Keratinocyte (primary cell): ENCODE measurements at regions not wholly inside any gene's neighbourhood (a gene's known extent, or its start where the extent isn't known, plus 50 kb on each side); places are given as distances from the start of the nearest gene placed in this dataset.

Experiments used
- DNase-seq: peaks from one replicate; pipeline ENCODE4 v3.0.0-alpha.2; 2011; ENCODE audit warnings: low read depth, missing footprints, low spot score
- FAIRE-seq: peaks from 2 replicates; lab custom pipeline; 2011; peaks lifted over from hg19 to GRCh38; lab: Jason Lieb, UNC
- H2AFZ ChIP-seq: 2 replicates; pipeline ENCODE4 v1.6.0; 2012; ENCODE audit warnings: low read length, control low read depth, inconsistent platforms; ENCODE audit not compliant: control insufficient read depth
- H3K27ac ChIP-seq: 2 replicates; pipeline ENCODE4 v1.5.1; 2011; ENCODE audit warnings: low read length; ENCODE audit not compliant: control insufficient read depth, insufficient read depth
- H3K27me3 ChIP-seq: 3 replicates; pipeline ENCODE4 v1.6.0; 2011; ENCODE audit warnings: low read length; ENCODE audit not compliant: control insufficient read depth, insufficient read depth; ENCODE audit errors: extremely low read depth
- H3K36me3 ChIP-seq, 2 experiments: 2 replicates in 1 of 2; 3 replicates in 1 of 2; pipeline ENCODE4 v1.5.1; 2011; ENCODE audit warnings: low read length in 2 of 2, mild to moderate bottlenecking in 1 of 2; ENCODE audit not compliant: control insufficient read depth in 2 of 2, insufficient read depth in 2 of 2; ENCODE audit errors: extremely low read depth in 1 of 2
- H3K4me1 ChIP-seq: 3 replicates; pipeline ENCODE4 v1.5.1; 2011; ENCODE audit warnings: low read length; ENCODE audit not compliant: control insufficient read depth, insufficient read depth; ENCODE audit errors: extremely low read depth
- H3K4me2 ChIP-seq: 3 replicates; pipeline ENCODE4 v1.6.0; 2011; ENCODE audit warnings: low read depth, low read length; ENCODE audit not compliant: control insufficient read depth, insufficient read depth; ENCODE audit errors: extremely low read depth
- H3K4me3 ChIP-seq, 3 experiments: fragments of 200-600 bp in 1 of 3; sonication (generic) in 1 of 3; 2 replicates in 2 of 3; 3 replicates in 1 of 3; pipeline ENCODE4 v1.5.1; 2011 to 2016; ENCODE audit warnings: low read length in 3 of 3, mild to moderate bottlenecking in 3 of 3, control low read depth in 2 of 3, inconsistent platforms in 1 of 3, low read depth in 1 of 3, mixed read lengths in 1 of 3, mixed run types in 1 of 3, moderate library complexity in 1 of 3; ENCODE audit not compliant: control insufficient read depth in 2 of 3, insufficient read depth in 2 of 3; ENCODE audit errors: extremely low read depth in 1 of 3
- H3K79me2 ChIP-seq: 2 replicates; pipeline ENCODE4 v1.6.0; 2012; ENCODE audit warnings: low read length; ENCODE audit not compliant: control insufficient read depth, insufficient read depth
- H3K9ac ChIP-seq: 3 replicates; pipeline ENCODE4 v1.6.0; 2011; ENCODE audit warnings: low read length; ENCODE audit not compliant: control insufficient read depth, insufficient read depth; ENCODE audit errors: extremely low read depth
- H3K9me1 ChIP-seq: 3 replicates; pipeline ENCODE4 v1.6.0; 2011; ENCODE audit warnings: low read length; ENCODE audit not compliant: control insufficient read depth, insufficient read depth; ENCODE audit errors: extremely low read depth
- H3K9me3 ChIP-seq: 2 replicates; pipeline ENCODE4 v1.5.1; 2012; ENCODE audit warnings: low read depth, low read length; ENCODE audit not compliant: control insufficient read depth
- H4K20me1 ChIP-seq: 3 replicates; pipeline ENCODE4 v1.6.0; 2011; ENCODE audit warnings: low read length; ENCODE audit not compliant: control insufficient read depth, insufficient read depth; ENCODE audit errors: extremely low read depth
- CTCF ChIP-seq, 3 experiments: IDR thresholded peaks in 1 of 3; conservative IDR thresholded peaks in 1 of 3; optimal IDR thresholded peaks in 1 of 3; 2 replicates in 2 of 3; 3 replicates in 1 of 3; pipeline versions ENCODE3 to v1.5.1; 2011; ENCODE audit warnings: low read length in 3 of 3, mild to moderate bottlenecking in 3 of 3, moderate library complexity in 2 of 3, control low read depth in 1 of 3, inconsistent platforms in 1 of 3; ENCODE audit not compliant: insufficient read depth in 2 of 3; ENCODE audit errors: extremely low read depth in 1 of 3
- EZH2 ChIP-seq: IDR thresholded peaks from one replicate; pipeline ENCODE4 v1.6.1; 2012; ENCODE audit warnings: inconsistent platforms, mild to moderate bottlenecking, low read length, moderate library complexity
- dilution Hi-C: fragments of 300-500 bp; cut with MboI; formaldehyde crosslinking; loops from one replicate; pipeline ENCODE4 v1.7.0; 2020; ENCODE audit warnings: low sequenced_read_pairs; ENCODE audit not compliant: extremely low pct_ligation_motif_present

- H3K27ac ChIP-seq = no peak overlapping the region
- H3K27me3 ChIP-seq = no peaks in the 10 kb centered on the region
- no peaks in the 10 kb centered on the region for H3K9me3 ChIP-seq
- FAIRE-seq (no peak), DNase-seq (no peak)
- H3K36me3 ChIP-seq = no peaks in the 10 kb centered on the region
- no peak overlapping the region for H3K4me2 ChIP-seq
- no peaks in the 10 kb centered on the region for H3K79me2 ChIP-seq
- dilution Hi-C loops = no loop called here
- H2AFZ ChIP-seq = no peak overlapping the region
- H3K4me3 ChIP-seq = no peak overlapping the region
- H4K20me1 ChIP-seq = no peaks in the 10 kb centered on the region
- no peak overlapping the region for H3K9ac ChIP-seq
- H3K4me1 ChIP-seq = no peaks in the 10 kb centered on the region
- TF ChIP-seq CTCF (optimal IDR thresholded peaks at IDR 0.05 in 1 of 3, IDR thresholded peaks at IDR 0.05 in 1 of 3, conservative IDR thresholded peaks at IDR 0.05 in 1 of 3; ENCODE audit: extremely low read depth in 1 of 3, insufficient read depth in 2 of 3, low read length in 3 of 3) (no peak), EZH2 (no peak)
- H3K9me1 ChIP-seq = no peaks in the 10 kb centered on the region
These were observed 108.0 kb upstream of the PCDH18 start for GRCh38 chr4:137640156-137640837.

GRCh38 chr4:137638934-137639333 lies 106.6 kb upstream of the PCDH18 start:
- no peak for DNase-seq
- H2AFZ ChIP-seq = no peak overlapping the region
- no peaks in the 10 kb centered on the region for H3K27me3 ChIP-seq
- dilution Hi-C loops = no loop called here
- H3K4me1 ChIP-seq = no peaks in the 10 kb centered on the region
- no peak overlapping the region for H3K4me3 ChIP-seq
- no peak overlapping the region for H3K4me2 ChIP-seq
- no peak for FAIRE-seq
- no peaks in the 10 kb centered on the region for H3K79me2 ChIP-seq
- H4K20me1 ChIP-seq = no peaks in the 10 kb centered on the region
- no peak overlapping the region for H3K9ac ChIP-seq
- no peaks in the 10 kb centered on the region for H3K36me3 ChIP-seq
- no peak overlapping the region for H3K27ac ChIP-seq
- H3K9me3 ChIP-seq = no peaks in the 10 kb centered on the region
- TF ChIP-seq CTCF (optimal IDR thresholded peaks at IDR 0.05 in 1 of 3, IDR thresholded peaks at IDR 0.05 in 1 of 3, conservative IDR thresholded peaks at IDR 0.05 in 1 of 3; ENCODE audit: extremely low read depth in 1 of 3, insufficient read depth in 2 of 3, low read length in 3 of 3) (no peak), EZH2 (no peak)
- no peaks in the 10 kb centered on the region for H3K9me1 ChIP-seq
